ENCODE measurements at regions not wholly inside any gene's neighbourhood (a gene's known extent, or its start where the extent isn't known, plus 50 kb on each side); places are given as distances from the start of the nearest gene placed in this dataset.

DNA sequence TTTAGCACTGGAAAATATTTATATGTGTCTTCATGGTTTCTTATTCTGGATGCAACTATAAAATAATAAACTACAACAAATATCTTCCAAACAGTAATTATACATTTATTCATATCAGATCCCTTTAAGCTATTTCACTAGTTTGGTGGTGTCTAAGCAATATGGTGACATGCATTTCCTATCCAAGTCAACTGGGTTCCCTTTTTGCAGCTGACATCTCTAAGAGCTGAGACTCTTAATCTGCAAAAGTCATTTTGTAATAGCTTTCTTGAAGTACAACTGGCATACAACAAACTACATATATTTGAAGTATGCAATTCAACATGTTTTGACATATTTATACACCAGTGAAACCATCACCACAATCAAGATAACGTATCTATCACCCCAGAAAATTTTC lies 59.9 kb upstream of the SLC1A4 start:
- Histone ChIP-seq H2AFZ (no peak overlapping the region), H3K27ac (no peak overlapping the region), H3K4me3 (ENCODE audit: low read depth, low read length) (no peak overlapping the region), H3K4me1 (no peaks in the 10 kb centered on the region), H3K36me3 (ENCODE audit: control insufficient read depth, insufficient read depth, low read length) (no peaks in the 10 kb centered on the region), H3K9me3 (ENCODE audit: control insufficient read depth, low read length) (no peaks in the 10 kb centered on the region), H3K4me2 (ENCODE audit: low read length) (no peak overlapping the region), H3K9ac (no peak overlapping the region), H3K27me3 (ENCODE audit: control insufficient read depth, insufficient read depth, low read length) (no peaks in the 10 kb centered on the region), H3K79me2 (no peaks in the 10 kb centered on the region)
- TF ChIP-seq, protein P1, sequence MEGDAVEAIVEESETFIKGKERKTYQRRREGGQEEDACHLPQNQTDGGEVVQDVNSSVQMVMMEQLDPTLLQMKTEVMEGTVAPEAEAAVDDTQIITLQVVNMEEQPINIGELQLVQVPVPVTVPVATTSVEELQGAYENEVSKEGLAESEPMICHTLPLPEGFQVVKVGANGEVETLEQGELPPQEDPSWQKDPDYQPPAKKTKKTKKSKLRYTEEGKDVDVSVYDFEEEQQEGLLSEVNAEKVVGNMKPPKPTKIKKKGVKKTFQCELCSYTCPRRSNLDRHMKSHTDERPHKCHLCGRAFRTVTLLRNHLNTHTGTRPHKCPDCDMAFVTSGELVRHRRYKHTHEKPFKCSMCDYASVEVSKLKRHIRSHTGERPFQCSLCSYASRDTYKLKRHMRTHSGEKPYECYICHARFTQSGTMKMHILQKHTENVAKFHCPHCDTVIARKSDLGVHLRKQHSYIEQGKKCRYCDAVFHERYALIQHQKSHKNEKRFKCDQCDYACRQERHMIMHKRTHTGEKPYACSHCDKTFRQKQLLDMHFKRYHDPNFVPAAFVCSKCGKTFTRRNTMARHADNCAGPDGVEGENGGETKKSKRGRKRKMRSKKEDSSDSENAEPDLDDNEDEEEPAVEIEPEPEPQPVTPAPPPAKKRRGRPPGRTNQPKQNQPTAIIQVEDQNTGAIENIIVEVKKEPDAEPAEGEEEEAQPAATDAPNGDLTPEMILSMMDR (IDR thresholded peaks at IDR 0.05) = no peak

DNA sequence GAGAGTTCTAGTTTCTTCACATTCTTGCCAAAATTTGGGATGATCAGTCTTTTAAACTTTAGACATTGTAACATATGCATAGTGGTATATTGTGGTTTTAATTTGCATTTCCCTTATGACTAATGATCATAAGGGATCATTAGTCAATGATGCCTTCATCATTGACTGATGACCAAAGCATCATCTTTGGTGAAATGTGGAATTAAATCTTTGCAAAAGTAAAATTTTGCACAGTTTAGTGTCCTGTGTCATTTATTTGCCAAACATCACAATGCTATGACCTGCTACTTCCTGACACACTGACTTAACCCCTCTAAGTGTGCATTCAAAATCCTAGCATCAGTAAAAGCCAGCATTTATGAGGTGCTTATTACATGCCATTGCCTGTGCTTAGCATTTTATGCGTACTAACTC lies 58.9 kb upstream of the SLC1A4 start:
- H3K4me2 ChIP-seq (ENCODE audit: low read length) = no peak overlapping the region
- no peak overlapping the region for H3K9ac ChIP-seq
- H3K9me3 ChIP-seq (ENCODE audit: control insufficient read depth, low read length) = no peaks in the 10 kb centered on the region
- TF ChIP-seq, protein P1 (IDR thresholded peaks at IDR 0.05) = no peak
- no peaks in the 10 kb centered on the region for H3K79me2 ChIP-seq
- no peak overlapping the region for H3K4me3 ChIP-seq (ENCODE audit: low read depth, low read length)
- no peaks in the 10 kb centered on the region for H3K4me1 ChIP-seq
- H3K27me3 ChIP-seq (ENCODE audit: control insufficient read depth, insufficient read depth, low read length) = no peaks in the 10 kb centered on the region
- no peaks in the 10 kb centered on the region for H3K36me3 ChIP-seq (ENCODE audit: control insufficient read depth, insufficient read depth, low read length)
- H3K27ac ChIP-seq = no peak overlapping the region
- no peak overlapping the region for H2AFZ ChIP-seq

DNA sequence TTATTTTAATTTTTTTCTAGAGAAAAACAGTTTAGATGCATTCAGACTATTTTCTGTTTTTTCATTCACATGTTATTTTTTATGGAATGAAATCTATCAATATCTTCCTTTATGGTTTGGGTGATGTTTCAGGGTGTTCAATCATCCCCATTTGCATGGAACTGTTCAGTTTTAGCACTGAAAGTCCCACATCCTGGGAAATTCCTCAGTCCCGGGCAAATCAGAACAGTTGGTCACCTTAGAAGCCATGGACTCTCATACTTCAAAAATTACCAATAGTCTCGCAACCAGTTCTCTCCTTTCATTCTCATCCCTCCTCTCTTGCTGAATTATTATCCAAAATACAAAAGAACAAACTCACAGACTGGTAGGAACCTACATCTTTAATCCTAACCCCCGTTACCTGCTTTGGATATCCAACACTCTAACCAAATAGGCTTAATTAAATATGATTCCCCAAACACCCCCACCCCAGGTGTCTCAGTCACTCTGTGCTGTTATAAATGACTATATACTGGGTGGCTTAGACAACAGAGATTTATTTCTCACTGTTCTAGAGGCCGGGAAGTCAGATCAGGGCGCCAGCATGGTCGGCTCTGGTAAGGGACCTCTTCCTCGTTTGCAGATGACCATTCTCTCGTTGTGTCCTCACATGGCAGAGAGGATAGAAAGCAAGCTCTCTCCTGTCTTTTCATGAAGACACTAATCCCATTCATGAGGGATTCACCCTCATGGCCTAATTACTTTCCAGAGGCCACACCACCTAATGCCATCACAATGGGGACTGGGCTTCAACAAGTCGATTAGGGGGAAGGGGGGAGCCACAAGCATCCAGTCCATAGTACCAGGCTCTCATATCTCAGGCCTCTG lies 57.7 kb upstream of the SLC1A4 start:
- no peaks in the 10 kb centered on the region for H3K27me3 ChIP-seq (ENCODE audit: control insufficient read depth, insufficient read depth, low read length)
- H3K4me1 ChIP-seq = no peaks in the 10 kb centered on the region
- no peaks in the 10 kb centered on the region for H3K79me2 ChIP-seq
- no peak overlapping the region for H3K4me3 ChIP-seq (ENCODE audit: low read depth, low read length)
- no peak overlapping the region for H2AFZ ChIP-seq
- no peak overlapping the region for H3K9ac ChIP-seq
- H3K27ac ChIP-seq = no peak overlapping the region
- TF ChIP-seq, protein P1 (IDR thresholded peaks at IDR 0.05) = no peak
- no peak overlapping the region for H3K4me2 ChIP-seq (ENCODE audit: low read length)
- H3K9me3 ChIP-seq (ENCODE audit: control insufficient read depth, low read length) = no peaks in the 10 kb centered on the region
- H3K36me3 ChIP-seq (ENCODE audit: control insufficient read depth, insufficient read depth, low read length) = no peaks in the 10 kb centered on the region

DNA sequence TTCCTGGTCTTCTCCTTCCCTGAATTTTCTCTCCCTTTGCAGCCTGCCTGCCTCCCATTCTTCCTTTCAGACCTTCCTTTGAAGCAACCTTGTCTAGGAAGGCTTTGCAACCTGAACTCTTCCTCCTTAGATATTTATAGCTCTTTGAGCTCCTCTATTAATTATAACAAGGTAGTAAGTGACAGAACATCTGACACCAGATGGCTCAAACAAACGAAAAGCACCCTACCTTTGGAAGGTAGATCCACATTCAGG lies 57.2 kb upstream of the SLC1A4 start:
- H3K9ac ChIP-seq = no peak overlapping the region
- no peaks in the 10 kb centered on the region for H3K36me3 ChIP-seq (ENCODE audit: control insufficient read depth, insufficient read depth, low read length)
- TF ChIP-seq, protein P1 (IDR thresholded peaks at IDR 0.05) = no peak
- no peak overlapping the region for H3K27ac ChIP-seq
- no peaks in the 10 kb centered on the region for H3K79me2 ChIP-seq
- H3K27me3 ChIP-seq (ENCODE audit: control insufficient read depth, insufficient read depth, low read length) = no peaks in the 10 kb centered on the region
- H3K9me3 ChIP-seq (ENCODE audit: control insufficient read depth, low read length) = no peaks in the 10 kb centered on the region
- H3K4me2 ChIP-seq (ENCODE audit: low read length) = no peak overlapping the region
- H3K4me1 ChIP-seq = no peaks in the 10 kb centered on the region
- H3K4me3 ChIP-seq (ENCODE audit: low read depth, low read length) = no peak overlapping the region
- H2AFZ ChIP-seq = no peak overlapping the region
